B cell (primary cell): ENCODE measurements at regions not wholly inside any gene's neighbourhood (a gene's known extent, or its start where the extent isn't known, plus 50 kb on each side); places are given as distances from the start of the nearest gene placed in this dataset.

ENCODE experiments used
- ATAC-seq: fragments of 200-7000 bp; cut with Tn5 transposase; one replicate; pipeline ENCODE4 v1.10.0; 2021; ENCODE audit warnings: low read depth, mild to moderate bottlenecking, moderate number of reproducible peaks, moderate library complexity
- CTCF ChIA-PET: fragments of 350-600 bp; sonication (Branson Sonifier 250); formaldehyde crosslinking; loops from one replicate; lab custom pipeline; 2021; ENCODE audit warnings: antibody characterized with exemption, inconsistent platforms; lab: Charles Lee
- POLR2A ChIA-PET: fragments of 350-600 bp; sonication (Branson Sonifier 250); formaldehyde crosslinking; loops from one replicate; lab custom pipeline; 2021; ENCODE audit warnings: antibody characterized with exemption; lab: Charles Lee
- DNase-seq: peaks from one replicate; pipeline ENCODE4 v3.0.0; 2013
- H2AFZ ChIP-seq: 2 replicates; pipeline ENCODE4 v1.6.1; 2012; ENCODE audit warnings: mild to moderate bottlenecking, low read depth, low read length; ENCODE audit not compliant: insufficient read depth, poor library complexity, severe bottlenecking
- H3K27ac ChIP-seq, 2 donors: 1 replicate in 1 of 2; 2 replicates in 1 of 2; pipeline ENCODE4 v1.5.1; 2012 to 2013; ENCODE audit warnings: low read length in 2 of 2, mild to moderate bottlenecking in 2 of 2, moderate library complexity in 1 of 2
- H3K27me3 ChIP-seq, 4 experiments: fragments of 200-600 bp in 1 of 4; sonication (generic) in 1 of 4; replicated peaks in 1 of 4; 1 replicate in 2 of 4; 2 replicates in 2 of 4; pipeline versions ENCODE4 v1.6.1 to v1.7.0; 2013 to 2016; ENCODE audit warnings: low read length in 3 of 4, mild to moderate bottlenecking in 2 of 4, mixed read lengths in 1 of 4, moderate library complexity in 1 of 4; ENCODE audit not compliant: insufficient read depth in 4 of 4, control insufficient read depth in 3 of 4; ENCODE audit errors: control extremely low read depth in 1 of 4
- H3K36me3 ChIP-seq, 2 experiments: replicated peaks in 1 of 2; 1 replicate in 1 of 2; 2 replicates in 1 of 2; pipeline versions ENCODE4 v1.6.1 to v1.7.1; 2013; ENCODE audit warnings: low read length in 1 of 2; ENCODE audit not compliant: insufficient read depth in 2 of 2, control insufficient read depth in 1 of 2; ENCODE audit errors: control extremely low read depth in 1 of 2, extremely low read depth in 1 of 2
- H3K4me1 ChIP-seq, 2 donors: fragments of 200-600 bp in 1 of 2; sonication (generic) in 1 of 2; 1 replicate in 1 of 2; 2 replicates in 1 of 2; pipeline versions ENCODE4 v1.5.1 to v1.6.1; 2013 to 2017; ENCODE audit warnings: low read length in 2 of 2; ENCODE audit not compliant: control insufficient read depth in 2 of 2, insufficient read depth in 2 of 2
- H3K4me2 ChIP-seq: replicated peaks from 2 replicates; pipeline ENCODE3; 2012; ENCODE audit warnings: mild to moderate bottlenecking, low read depth, low read length; ENCODE audit not compliant: poor library complexity, severe bottlenecking
- H3K4me3 ChIP-seq, 5 experiments: fragments of 200-600 bp in 1 of 5; sonication (generic) in 1 of 5; 1 replicate in 3 of 5; 2 replicates in 2 of 5; pipeline versions ENCODE4 v1.5.1 to v1.7.0; 2011 to 2016; ENCODE audit warnings: low read length in 4 of 5, mild to moderate bottlenecking in 4 of 5, low read depth in 2 of 5, control low read depth in 1 of 5, moderate library complexity in 1 of 5; ENCODE audit not compliant: insufficient read depth in 1 of 5; ENCODE audit errors: control extremely low read depth in 1 of 5, extremely low read depth in 1 of 5
- H3K79me2 ChIP-seq: fragments of 200-600 bp; sonication (generic); one replicate; pipeline ENCODE4 v1.6.0; 2016; ENCODE audit warnings: low read length; ENCODE audit not compliant: control insufficient read depth, insufficient read depth
- H3K9ac ChIP-seq: fragments of 200-600 bp; sonication (generic); 2 replicates; pipeline ENCODE4 v1.6.1; 2017; ENCODE audit warnings: mild to moderate bottlenecking, low read length, moderate library complexity
- H3K9me3 ChIP-seq, 3 donors: one replicate each; pipeline versions ENCODE4 v1.6.1 to v1.7.1; 2013; ENCODE audit warnings: low read length in 2 of 3; ENCODE audit not compliant: control insufficient read depth in 2 of 3, insufficient read depth in 1 of 3; ENCODE audit errors: control extremely low read depth in 1 of 3
- H4K20me1 ChIP-seq: 2 replicates; pipeline ENCODE4 v1.6.0; 2012; ENCODE audit warnings: mild to moderate bottlenecking, low read length; ENCODE audit not compliant: insufficient read depth, control insufficient read depth, poor library complexity, severe bottlenecking
- H3K27ac Mint-ChIP-seq: one replicate; pipeline ENCODE4 v1.8.0; 2021; ENCODE audit warnings: mixed read lengths
- H3K27me3 Mint-ChIP-seq: one replicate; pipeline ENCODE4 v1.8.0; 2021; ENCODE audit warnings: mixed read lengths
- H3K4me1 Mint-ChIP-seq: one replicate; pipeline ENCODE4 v1.8.0; 2021; ENCODE audit warnings: mixed read lengths
- H3K4me3 Mint-ChIP-seq: one replicate; pipeline ENCODE4 v1.8.0; 2021; ENCODE audit warnings: mixed read lengths
- H3K9me3 Mint-ChIP-seq: one replicate; pipeline ENCODE4 v1.8.0; 2022; ENCODE audit warnings: mixed read lengths; ENCODE audit not compliant: insufficient read depth
- CTCF ChIP-seq: fragments of 200-600 bp; IDR thresholded peaks from one replicate; pipeline ENCODE4 v1.8.0; 2022; ENCODE audit warnings: antibody characterized with exemption, mild to moderate bottlenecking
- EZH2 ChIP-seq: IDR thresholded peaks from 2 replicates; pipeline ENCODE4 v1.6.1; 2012; ENCODE audit warnings: borderline replicate concordance, low read depth, mild to moderate bottlenecking, moderate library complexity, low read length; ENCODE audit not compliant: insufficient read depth, poor library complexity, severe bottlenecking
- WGBS: methylation state at CpG from one replicate; pipeline ENCODE4 v1.1.5; 2013; ENCODE audit warnings: missing lambda C conversion rate; ENCODE audit not compliant: insufficient coverage; 5-methylcytosine and 5-hydroxymethylcytosine counted together
- intact Hi-C: fragments of 100-400 bp; cut with micrococcal nuclease; formaldehyde crosslinking; loops from one replicate; pipeline ENCODE4 v1.10.0; 2022

GRCh38 chr10:20486791-20487190, 410.3 kb downstream of the NEBL start:
- Mint-ChIP-seq H3K4me3 (no peak overlapping the region), H3K27me3 (no peaks in the 10 kb centered on the region), H3K9me3 (no peaks in the 10 kb centered on the region), H3K27ac (no peak overlapping the region), H3K4me1 (no peaks in the 10 kb centered on the region)
- no peaks in the 10 kb centered on the region for H3K27me3 ChIP-seq
- CTCF ChIA-PET: no interaction called here
- no peaks in the 10 kb centered on the region for H4K20me1 ChIP-seq
- no peak for TF ChIP-seq CTCF
- 91% methylated on average over 1 of the region's 1 CpG for WGBS
- no peaks in the 10 kb centered on the region for H3K36me3 ChIP-seq
- H3K4me1 ChIP-seq: no peaks in the 10 kb centered on the region
- no peak overlapping the region for H3K4me3 ChIP-seq
- no peaks in the 10 kb centered on the region for H3K79me2 ChIP-seq
- no peak for ATAC-seq
- intact Hi-C loops: no loop called here
- DNase-seq: no peak
- H3K4me2 ChIP-seq: no peak overlapping the region
- peaks cover 0 to 4% (median 0%) of the 10 kb centered on the region in 3 donors for H3K9me3 ChIP-seq
- no peak overlapping the region for H3K27ac ChIP-seq
- no peak overlapping the region for H3K9ac ChIP-seq
- H2AFZ ChIP-seq: no peak overlapping the region
- POLR2A ChIA-PET: no interaction called here

GRCh38 chr10:20485554-20485953, 411.6 kb downstream of the NEBL start:
- Mint-ChIP-seq H3K9me3 (no peaks in the 10 kb centered on the region), H3K4me3 (no peak overlapping the region)
- POLR2A ChIA-PET: no interaction called here

More at GRCh38 chr10:20485554-20485953, 411.6 kb downstream of the NEBL start:
- CTCF ChIA-PET: no interaction called here
- no peak overlapping the region for H3K9ac ChIP-seq
- no peaks in the 10 kb centered on the region for H3K27me3 ChIP-seq
- H3K4me1 ChIP-seq: no peaks in the 10 kb centered on the region
- no peaks in the 10 kb centered on the region for H3K79me2 ChIP-seq
- ATAC-seq (no peak), DNase-seq (no peak)
- H4K20me1 ChIP-seq: no peaks in the 10 kb centered on the region
- H3K36me3 ChIP-seq: no peaks in the 10 kb centered on the region
- no peaks in the 10 kb centered on the region for H3K4me1 Mint-ChIP-seq
- H3K4me3 ChIP-seq: no peak overlapping the region
- TF ChIP-seq CTCF (no peak), EZH2 (no peak)
- H3K9me3 ChIP-seq: peaks cover 0 to 4% (median 0%) of the 10 kb centered on the region in 3 donors
- no peak overlapping the region for H3K27ac ChIP-seq
- H2AFZ ChIP-seq: no peak overlapping the region
- H3K27me3 Mint-ChIP-seq: no peaks in the 10 kb centered on the region
- 100% methylated on average over 1 of the region's 3 CpGs for WGBS
- intact Hi-C loops: no loop called here
- H3K27ac Mint-ChIP-seq: no peak overlapping the region
- no peak overlapping the region for H3K4me2 ChIP-seq
